Fibroblast of peridontal ligament (primary cell): ENCODE measurements at regions not wholly inside any gene's neighbourhood (a gene's known extent, or its start where the extent isn't known, plus 50 kb on each side); places are given as distances from the start of the nearest gene placed in this dataset.

Source experiments
- DNase-seq: peaks from one replicate; pipeline ENCODE4 v3.0.0-alpha.2; 2010; ENCODE audit errors: extremely low read depth

DNA sequence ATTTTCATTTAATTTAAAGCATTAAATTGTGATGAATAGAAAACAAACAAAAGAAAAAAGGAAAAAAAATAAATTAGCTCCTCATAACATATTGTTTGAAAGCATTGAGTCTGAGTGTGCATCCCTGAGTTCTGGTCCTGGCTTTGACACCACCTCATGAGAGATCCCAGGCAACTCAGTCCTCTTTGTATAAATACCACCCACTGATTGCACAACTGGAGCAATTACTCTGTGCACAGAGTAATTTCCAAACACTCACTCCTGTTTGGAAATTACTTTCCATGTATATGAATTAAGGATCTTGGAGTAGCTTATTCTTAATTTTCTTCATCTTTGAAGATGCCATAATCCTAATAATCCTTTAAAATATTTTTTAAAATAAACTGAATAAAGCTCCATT is 59.4 kb upstream of the C5orf46 start:
- DNase-seq, result no peak

DNA sequence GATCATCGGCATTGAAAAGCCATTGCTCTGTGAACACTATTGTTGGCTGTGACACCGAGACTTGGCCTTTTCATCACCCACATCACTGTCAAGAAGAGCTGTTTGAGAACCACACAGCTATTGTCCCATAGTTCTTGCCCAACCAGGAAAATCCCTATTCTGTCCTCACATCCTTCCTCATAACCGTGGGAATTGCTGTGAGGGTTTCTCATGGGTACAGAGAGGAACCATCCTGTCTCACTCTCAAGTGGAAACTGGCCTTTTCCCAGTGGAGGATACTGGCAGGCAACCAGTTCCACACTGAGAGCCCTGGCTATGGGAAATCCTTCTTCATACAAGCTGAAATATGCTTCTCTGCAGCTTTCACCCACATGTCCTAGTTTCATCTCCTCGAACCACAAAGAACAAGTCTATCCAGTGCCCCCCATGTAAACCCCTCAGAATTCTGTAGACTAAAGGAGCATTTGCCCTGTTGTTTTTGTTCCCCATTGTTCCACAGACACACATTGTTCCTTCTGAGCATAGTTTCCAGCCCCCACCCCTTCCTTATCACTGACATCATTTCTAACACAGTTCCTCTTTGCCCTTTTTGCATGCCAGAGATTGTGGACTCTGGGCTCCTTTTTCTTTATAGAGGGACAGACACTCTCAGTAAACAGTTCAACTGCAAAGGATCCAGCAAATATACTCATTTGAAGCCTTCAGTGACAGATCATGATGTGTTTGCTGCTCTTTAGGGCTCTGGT is 57.8 kb upstream of the C5orf46 start:
- no peak for DNase-seq

GRCh38 chr5:147963436-147963835 is 57.1 kb upstream of the C5orf46 start:
- DNase-seq, result no peak

GRCh38 chr5:147961208-147961749 is 54.9 kb upstream of the C5orf46 start:
- no peak for DNase-seq

DNA sequence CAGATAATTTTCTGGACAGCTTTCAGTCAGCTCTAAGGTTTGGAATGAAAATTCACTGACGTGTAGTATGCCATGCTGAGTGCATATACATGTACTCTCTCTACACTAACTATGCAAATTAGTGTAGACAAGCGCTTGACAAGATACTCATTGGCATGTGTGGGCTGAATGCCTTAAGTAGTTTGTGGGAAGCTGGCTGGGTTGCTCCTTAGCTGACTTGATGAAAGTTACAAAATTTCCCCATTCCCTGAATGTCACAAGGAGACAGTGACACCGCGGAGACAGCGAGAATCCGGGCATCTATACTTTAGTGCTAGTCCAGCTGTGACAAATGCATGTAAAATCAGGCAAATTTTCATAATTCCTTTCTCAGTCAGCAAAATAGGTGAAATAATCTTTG is 51.6 kb upstream of the C5orf46 start:
- no peak for DNase-seq

DNA sequence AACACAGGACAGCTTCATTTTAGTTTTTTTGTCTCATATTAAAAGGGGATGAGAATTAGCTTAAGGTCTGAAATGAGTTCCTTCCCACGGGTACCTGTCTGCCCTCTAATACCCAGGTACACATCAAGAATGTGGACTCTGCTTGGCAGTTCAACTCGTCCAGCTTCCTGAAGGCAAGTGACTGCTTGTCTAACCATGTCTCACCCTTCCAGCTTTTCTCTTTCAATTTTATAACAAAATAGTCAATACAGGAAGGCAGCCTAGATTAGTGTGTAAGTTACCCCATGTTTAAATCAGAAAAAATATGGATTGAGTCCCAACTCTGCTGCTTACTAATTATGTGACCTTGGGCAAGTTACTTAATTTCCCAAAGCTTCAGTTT is 50.5 kb upstream of the C5orf46 start:
- DNase-seq, result no peak

DNA sequence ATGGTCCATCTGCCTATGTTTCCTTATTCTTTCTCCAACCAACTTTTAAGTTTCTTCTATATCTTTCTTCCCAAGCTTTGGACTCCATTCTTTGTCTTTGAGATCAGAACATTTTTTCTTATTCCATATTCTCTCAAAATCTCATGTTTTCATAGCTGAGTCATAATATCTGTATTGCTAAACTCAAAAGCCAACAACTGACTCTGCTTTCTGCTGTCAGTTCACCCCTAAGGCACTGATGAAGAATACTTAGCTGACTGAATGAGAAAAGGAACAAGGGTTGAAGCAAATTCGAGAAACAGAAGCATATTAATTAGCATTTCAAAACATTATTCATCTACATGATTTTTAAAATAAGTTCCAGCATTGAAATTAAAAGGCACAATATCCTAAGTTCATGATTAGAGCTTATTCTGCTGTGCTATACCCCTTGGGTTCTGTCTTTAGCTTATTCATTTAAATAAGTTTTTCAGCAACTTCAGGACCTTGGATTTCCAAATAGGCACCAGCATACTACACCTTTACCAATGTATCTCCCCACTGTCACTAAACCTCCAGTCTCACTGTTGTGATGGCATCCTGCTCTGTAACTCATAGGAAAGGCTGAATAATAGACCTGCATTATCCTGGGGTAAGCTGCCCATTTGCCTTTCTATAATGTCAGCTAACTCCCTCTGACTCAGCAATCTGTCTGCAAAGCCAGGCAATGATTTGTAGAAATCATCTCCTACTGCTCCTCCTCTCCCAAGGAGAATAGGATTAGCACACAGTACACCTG is 49.9 kb upstream of the C5orf46 start:
- DNase-seq, result no peak
